ENCODE measurements at regions not wholly inside any gene's neighbourhood (a gene's known extent, or its start where the extent isn't known, plus 50 kb on each side); places are given as distances from the start of the nearest gene placed in this dataset.

DNA sequence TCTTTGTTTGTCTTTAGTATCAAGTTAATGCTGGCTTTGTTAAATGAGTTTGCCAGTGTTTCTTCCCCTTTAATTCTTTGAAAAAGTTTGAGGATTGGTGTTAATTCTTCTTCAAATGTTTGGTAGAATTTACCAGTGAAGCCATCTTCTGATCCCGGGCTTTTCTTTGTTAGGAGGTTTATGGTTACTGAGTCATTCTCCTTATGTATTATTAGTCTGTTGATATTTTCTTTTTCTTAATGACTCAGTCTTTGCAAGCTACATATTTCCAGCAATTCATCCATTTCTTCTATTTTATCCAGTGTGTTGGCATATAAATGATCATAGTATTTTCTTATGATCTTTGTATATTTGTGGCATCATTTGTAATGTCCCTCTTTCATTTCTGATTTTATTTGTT lies 74.5 kb upstream of the SPINK5 start:
- H3K79me2 ChIP-seq (ENCODE audit: control insufficient read depth, insufficient read depth, low read length, unreplicated experiment) = no peaks in the 10 kb centered on the region
- no peak overlapping the region for H2AFZ ChIP-seq (ENCODE audit: low read length, unreplicated experiment)
- no peak overlapping the region for H3K27ac ChIP-seq (ENCODE audit: low read depth, low read length)
- H3K4me1 ChIP-seq (ENCODE audit: control insufficient read depth, insufficient read depth, low read length, unreplicated experiment) = no peaks in the 10 kb centered on the region
- no peak overlapping the region for H3K4me3 ChIP-seq (ENCODE audit: low read depth, low read length)
- no peaks in the 10 kb centered on the region for H3K36me3 ChIP-seq (ENCODE audit: insufficient read depth, low read length)
- H3K27me3 ChIP-seq (ENCODE audit: insufficient read depth, low read length) = no peaks in the 10 kb centered on the region; the same call in 1 of the 2 replicates

DNA sequence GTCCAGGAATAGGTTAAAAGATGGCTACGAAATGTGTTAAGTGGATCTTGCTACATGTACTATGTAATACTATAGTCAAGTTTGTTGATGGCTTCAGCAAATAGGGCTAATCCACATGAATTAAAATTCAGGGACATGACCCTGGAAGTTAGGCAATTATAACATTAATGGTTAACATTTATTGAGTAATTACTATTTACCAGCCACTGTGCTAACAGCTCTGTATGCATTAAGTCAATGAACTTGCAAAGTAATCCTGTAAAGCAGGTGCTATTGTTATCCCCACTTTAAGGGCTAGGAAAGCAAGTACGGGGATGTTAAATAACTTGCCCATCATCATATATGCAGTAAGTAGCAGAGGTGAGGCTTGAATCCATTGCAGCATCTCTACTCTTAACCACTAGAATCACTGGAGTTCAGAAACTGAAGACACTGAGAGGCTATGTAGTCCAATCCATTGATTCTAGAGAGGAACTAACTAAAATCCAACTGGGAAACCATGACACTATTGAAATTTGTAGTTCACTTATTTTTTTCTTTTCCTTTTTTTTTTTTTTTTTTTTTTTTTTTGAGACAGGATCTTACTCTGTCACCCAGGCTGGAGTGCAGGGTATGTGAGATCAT lies 77.5 kb upstream of the SPINK5 start:
- Histone ChIP-seq H3K4me3 (ENCODE audit: low read depth, low read length) (no peak overlapping the region), H2AFZ (ENCODE audit: low read length, unreplicated experiment) (no peak overlapping the region), H3K27ac (ENCODE audit: low read depth, low read length) (no peak overlapping the region), H3K4me1 (ENCODE audit: control insufficient read depth, insufficient read depth, low read length, unreplicated experiment) (no peaks in the 10 kb centered on the region), H3K27me3 (ENCODE audit: insufficient read depth, low read length) (no peaks in the 10 kb centered on the region; the same call in 1 of the 2 replicates), H3K36me3 (ENCODE audit: insufficient read depth, low read length) (no peaks in the 10 kb centered on the region), H3K79me2 (ENCODE audit: control insufficient read depth, insufficient read depth, low read length, unreplicated experiment) (no peaks in the 10 kb centered on the region)

DNA sequence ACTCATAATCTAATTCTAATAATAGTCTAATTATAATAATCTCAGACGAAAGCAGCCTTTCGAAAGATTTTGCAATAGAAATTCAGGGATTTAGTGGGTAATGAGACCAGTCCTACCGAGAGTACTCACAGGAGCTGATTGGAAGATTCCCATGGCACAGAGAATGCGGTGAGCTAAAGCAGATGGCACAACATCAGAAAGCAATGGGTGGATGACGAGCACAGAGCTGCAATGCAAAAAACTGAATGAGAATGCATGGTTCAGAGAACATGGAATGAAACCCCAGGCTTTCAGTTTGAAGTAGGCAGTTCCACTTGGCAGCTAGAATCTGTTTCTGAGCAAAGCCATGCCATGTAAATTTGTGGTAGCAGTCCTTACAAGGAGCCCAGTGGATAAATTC lies 78.2 kb upstream of the SPINK5 start:
- H3K4me1 ChIP-seq (ENCODE audit: control insufficient read depth, insufficient read depth, low read length, unreplicated experiment) = no peaks in the 10 kb centered on the region
- no peaks in the 10 kb centered on the region; the same call in 1 of the 2 replicates for H3K27me3 ChIP-seq (ENCODE audit: insufficient read depth, low read length)
- H3K27ac ChIP-seq (ENCODE audit: low read depth, low read length) = no peak overlapping the region
- no peaks in the 10 kb centered on the region for H3K36me3 ChIP-seq (ENCODE audit: insufficient read depth, low read length)
- H3K79me2 ChIP-seq (ENCODE audit: control insufficient read depth, insufficient read depth, low read length, unreplicated experiment) = no peaks in the 10 kb centered on the region
- no peak overlapping the region for H2AFZ ChIP-seq (ENCODE audit: low read length, unreplicated experiment)
- no peak overlapping the region for H3K4me3 ChIP-seq (ENCODE audit: low read depth, low read length)

DNA sequence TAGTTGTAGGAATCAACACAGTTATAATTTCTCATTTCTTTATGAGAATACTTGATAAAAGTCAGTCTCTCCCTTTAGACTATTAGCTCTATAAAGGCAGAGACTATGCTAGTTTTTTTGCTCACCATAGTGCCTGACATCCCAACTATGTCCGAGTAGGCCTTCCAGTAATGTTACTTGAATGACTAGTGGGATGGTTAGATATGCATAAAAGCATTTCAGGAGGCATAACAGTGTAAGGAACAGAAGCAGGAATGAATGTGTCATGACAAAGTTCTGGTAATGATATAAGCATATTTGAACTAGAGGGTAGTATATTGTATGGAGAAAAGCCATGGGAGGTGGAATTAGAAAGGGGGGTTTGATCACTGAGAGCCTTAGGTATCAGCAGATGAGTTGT lies 77.4 kb upstream of the C5orf46 start:
- Histone ChIP-seq H3K79me2 (ENCODE audit: control insufficient read depth, insufficient read depth, low read length, unreplicated experiment) (no peaks in the 10 kb centered on the region), H3K36me3 (ENCODE audit: insufficient read depth, low read length) (no peaks in the 10 kb centered on the region), H2AFZ (ENCODE audit: low read length, unreplicated experiment) (no peak overlapping the region), H3K4me1 (ENCODE audit: control insufficient read depth, insufficient read depth, low read length, unreplicated experiment) (no peaks in the 10 kb centered on the region), H3K4me3 (ENCODE audit: low read depth, low read length) (no peak overlapping the region), H3K27me3 (ENCODE audit: insufficient read depth, low read length) (no peaks in the 10 kb centered on the region; the same call in 1 of the 2 replicates), H3K27ac (ENCODE audit: low read depth, low read length) (no peak overlapping the region)

DNA sequence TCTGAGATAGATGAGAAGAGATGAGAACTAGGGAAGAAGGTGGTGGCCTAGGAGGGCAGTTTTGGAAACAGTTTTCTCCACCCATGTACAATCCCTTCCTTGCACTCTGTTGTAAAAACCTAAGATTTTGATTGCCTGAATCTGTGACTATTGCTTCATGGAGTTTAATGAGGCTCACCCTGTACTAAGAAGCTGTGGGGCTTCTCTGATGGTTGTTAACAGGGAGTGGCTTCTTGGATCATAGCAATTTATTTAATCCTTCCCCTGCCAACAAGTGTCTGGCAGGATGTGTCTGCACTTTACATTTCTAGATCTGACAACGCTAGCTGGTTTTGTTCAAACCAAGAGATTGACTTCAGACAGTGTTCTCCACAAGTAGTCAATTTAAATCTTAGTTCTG lies 74.7 kb upstream of the C5orf46 start:
- H3K79me2 ChIP-seq (ENCODE audit: control insufficient read depth, insufficient read depth, low read length, unreplicated experiment) = no peaks in the 10 kb centered on the region
- H3K36me3 ChIP-seq (ENCODE audit: insufficient read depth, low read length) = no peaks in the 10 kb centered on the region
- H3K4me3 ChIP-seq (ENCODE audit: low read depth, low read length) = no peak overlapping the region
- no peak overlapping the region for H3K27ac ChIP-seq (ENCODE audit: low read depth, low read length)
- no peak overlapping the region for H2AFZ ChIP-seq (ENCODE audit: low read length, unreplicated experiment)
- H3K27me3 ChIP-seq (ENCODE audit: insufficient read depth, low read length) = no peaks in the 10 kb centered on the region; the same call in 1 of the 2 replicates
- no peaks in the 10 kb centered on the region for H3K4me1 ChIP-seq (ENCODE audit: control insufficient read depth, insufficient read depth, low read length, unreplicated experiment)

DNA sequence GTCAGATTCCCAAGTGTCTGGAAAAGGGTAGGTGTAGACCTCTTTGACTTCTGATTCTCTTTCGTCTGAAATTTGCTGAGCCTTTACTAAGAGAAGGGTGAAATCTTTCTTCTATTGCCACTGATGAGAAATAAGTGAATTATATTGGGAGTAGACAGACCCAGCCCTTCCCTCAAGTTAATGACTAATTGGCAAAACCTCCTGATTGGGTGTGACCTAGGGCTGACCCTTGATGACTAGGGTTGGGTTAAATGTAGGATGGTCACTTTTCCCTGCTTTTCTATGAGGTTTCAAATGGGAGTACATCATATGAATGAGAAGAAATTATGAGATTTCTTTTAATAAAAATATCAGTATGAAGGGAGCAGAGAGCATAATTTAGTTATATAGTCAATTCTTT lies 73.4 kb upstream of the C5orf46 start:
- H3K27ac ChIP-seq (ENCODE audit: low read depth, low read length) = no peak overlapping the region
- no peaks in the 10 kb centered on the region for H3K79me2 ChIP-seq (ENCODE audit: control insufficient read depth, insufficient read depth, low read length, unreplicated experiment)
- H3K36me3 ChIP-seq (ENCODE audit: insufficient read depth, low read length) = no peaks in the 10 kb centered on the region
- no peaks in the 10 kb centered on the region for H3K4me1 ChIP-seq (ENCODE audit: control insufficient read depth, insufficient read depth, low read length, unreplicated experiment)
- no peak overlapping the region for H2AFZ ChIP-seq (ENCODE audit: low read length, unreplicated experiment)
- no peak overlapping the region for H3K4me3 ChIP-seq (ENCODE audit: low read depth, low read length)
- H3K27me3 ChIP-seq (ENCODE audit: insufficient read depth, low read length) = no peaks in the 10 kb centered on the region

DNA sequence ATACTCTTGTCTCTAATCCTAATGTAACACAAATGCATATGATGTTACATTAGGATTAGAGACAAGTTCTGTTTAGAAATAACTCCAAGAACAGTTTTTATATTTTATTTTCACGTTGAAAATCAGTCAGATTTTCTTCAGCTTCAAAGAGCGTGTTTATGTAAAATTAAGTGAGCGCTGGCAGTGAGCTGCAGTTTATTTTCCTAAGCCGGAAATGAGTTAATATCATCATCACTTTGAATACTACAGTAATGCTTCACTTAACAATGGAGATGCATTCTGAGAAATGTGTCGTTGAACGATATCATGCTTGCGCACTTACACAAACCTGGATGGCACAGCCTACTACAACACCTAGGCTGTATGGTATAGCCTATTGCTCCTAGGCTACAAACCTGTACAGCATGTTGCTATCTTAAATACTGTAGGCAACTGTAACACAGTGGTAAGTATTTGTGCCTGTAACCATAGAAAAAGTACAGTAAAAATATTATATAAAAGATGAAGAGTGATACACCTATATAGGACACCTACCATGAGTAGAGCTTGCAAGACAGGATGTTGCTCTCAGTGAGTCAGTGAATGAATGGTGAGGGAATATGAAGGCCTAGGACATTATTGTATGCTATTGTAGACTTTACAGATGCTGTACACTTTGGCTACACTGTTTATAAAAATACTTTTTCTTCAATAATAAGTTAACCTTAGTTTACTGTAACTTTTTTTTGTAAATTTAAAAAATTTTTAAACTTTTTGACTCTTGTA lies 65.9 kb upstream of the C5orf46 start:
- no peak overlapping the region for H2AFZ ChIP-seq (ENCODE audit: low read length, unreplicated experiment)
- H3K4me1 ChIP-seq (ENCODE audit: control insufficient read depth, insufficient read depth, low read length, unreplicated experiment) = peaks cover 5% of the 10 kb centered on the region
- no peaks in the 10 kb centered on the region for H3K79me2 ChIP-seq (ENCODE audit: control insufficient read depth, insufficient read depth, low read length, unreplicated experiment)
- H3K4me3 ChIP-seq (ENCODE audit: low read depth, low read length) = no peak overlapping the region
- no peaks in the 10 kb centered on the region for H3K36me3 ChIP-seq (ENCODE audit: insufficient read depth, low read length)
- H3K27me3 ChIP-seq (ENCODE audit: insufficient read depth, low read length) = no peaks in the 10 kb centered on the region
- H3K27ac ChIP-seq (ENCODE audit: low read depth, low read length) = no peak overlapping the region

DNA sequence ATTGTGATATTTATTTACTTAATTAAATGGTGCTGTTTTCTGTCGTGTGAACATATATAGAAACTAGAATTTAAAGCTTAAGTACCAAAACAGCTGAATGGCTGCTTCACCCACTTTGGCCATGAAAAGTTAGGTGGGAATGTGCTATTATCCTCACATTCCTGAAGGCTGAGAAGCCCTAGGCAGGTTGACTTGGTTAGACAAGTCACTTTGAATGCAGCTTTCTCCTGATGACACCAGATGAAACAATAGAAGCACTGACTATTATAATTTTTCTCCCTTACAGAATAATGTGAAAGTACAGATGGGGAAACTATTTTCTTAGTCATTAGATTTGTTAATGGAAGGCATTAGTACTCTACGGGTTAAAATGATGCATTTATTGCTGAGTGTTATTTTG lies 65.1 kb upstream of the C5orf46 start:
- no peaks in the 10 kb centered on the region for H3K36me3 ChIP-seq (ENCODE audit: insufficient read depth, low read length)
- H3K4me1 ChIP-seq (ENCODE audit: control insufficient read depth, insufficient read depth, low read length, unreplicated experiment) = peaks cover 5% of the 10 kb centered on the region
- H2AFZ ChIP-seq (ENCODE audit: low read length, unreplicated experiment) = no peak overlapping the region
- H3K79me2 ChIP-seq (ENCODE audit: control insufficient read depth, insufficient read depth, low read length, unreplicated experiment) = no peaks in the 10 kb centered on the region
- H3K27me3 ChIP-seq (ENCODE audit: insufficient read depth, low read length) = peaks cover 5% of the 10 kb centered on the region; the same call in 1 of the 2 replicates
- no peak overlapping the region for H3K4me3 ChIP-seq (ENCODE audit: low read depth, low read length)
- H3K27ac ChIP-seq (ENCODE audit: low read depth, low read length) = no peak overlapping the region

DNA sequence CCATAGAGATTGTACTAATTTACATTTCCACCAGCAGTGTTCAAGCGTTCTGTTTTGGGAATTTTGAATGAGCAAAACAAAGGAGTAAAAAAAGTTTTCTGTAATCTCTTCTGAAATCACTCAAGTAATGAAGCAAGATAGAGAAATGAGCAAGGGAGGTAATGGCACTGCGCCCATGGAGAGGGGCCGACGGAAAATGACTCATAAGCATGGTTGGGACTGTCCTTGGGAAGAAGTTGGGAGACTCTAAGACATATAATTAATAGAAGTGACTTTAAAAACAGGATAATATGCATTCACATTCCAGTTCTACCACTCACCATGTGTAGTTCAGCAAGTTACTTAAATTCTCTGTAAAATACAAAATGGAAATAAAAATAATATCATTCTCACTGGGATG lies 62.5 kb upstream of the C5orf46 start:
- no peak overlapping the region; the same call in 1 of the 2 replicates for H3K27ac ChIP-seq (ENCODE audit: low read depth, low read length)
- no peak overlapping the region for H2AFZ ChIP-seq (ENCODE audit: low read length, unreplicated experiment)
- H3K4me1 ChIP-seq (ENCODE audit: control insufficient read depth, insufficient read depth, low read length, unreplicated experiment) = peaks cover 5% of the 10 kb centered on the region
- H3K79me2 ChIP-seq (ENCODE audit: control insufficient read depth, insufficient read depth, low read length, unreplicated experiment) = no peaks in the 10 kb centered on the region
- no peaks in the 10 kb centered on the region for H3K36me3 ChIP-seq (ENCODE audit: insufficient read depth, low read length)
- H3K4me3 ChIP-seq (ENCODE audit: low read depth, low read length) = no peak overlapping the region
- peaks cover 6% of the 10 kb centered on the region; the same call in 1 of the 2 replicates for H3K27me3 ChIP-seq (ENCODE audit: insufficient read depth, low read length)

DNA sequence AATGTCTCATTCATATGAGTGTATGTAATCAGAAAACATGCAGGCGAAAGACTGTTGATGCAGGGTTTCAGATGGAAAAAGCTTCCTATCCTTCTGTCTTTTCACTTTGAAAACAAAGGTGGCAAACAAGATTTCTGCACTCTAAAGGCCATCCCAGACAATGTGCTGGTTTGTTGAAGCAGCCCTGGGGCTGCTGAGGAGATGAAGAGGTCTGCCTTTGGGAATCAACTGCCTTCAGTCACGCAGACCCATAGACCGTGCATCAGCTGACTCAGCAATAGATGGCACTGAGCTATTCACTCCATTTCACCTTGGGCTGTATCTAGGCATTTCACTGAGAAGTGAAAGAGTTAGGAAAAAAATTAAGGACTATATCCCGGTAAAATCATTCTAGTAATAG lies 60.5 kb upstream of the C5orf46 start:
- Histone ChIP-seq H3K4me1 (ENCODE audit: control insufficient read depth, insufficient read depth, low read length, unreplicated experiment) (peaks cover 5% of the 10 kb centered on the region), H2AFZ (ENCODE audit: low read length, unreplicated experiment) (no peak overlapping the region), H3K4me3 (ENCODE audit: low read depth, low read length) (no peak overlapping the region)

DNA sequence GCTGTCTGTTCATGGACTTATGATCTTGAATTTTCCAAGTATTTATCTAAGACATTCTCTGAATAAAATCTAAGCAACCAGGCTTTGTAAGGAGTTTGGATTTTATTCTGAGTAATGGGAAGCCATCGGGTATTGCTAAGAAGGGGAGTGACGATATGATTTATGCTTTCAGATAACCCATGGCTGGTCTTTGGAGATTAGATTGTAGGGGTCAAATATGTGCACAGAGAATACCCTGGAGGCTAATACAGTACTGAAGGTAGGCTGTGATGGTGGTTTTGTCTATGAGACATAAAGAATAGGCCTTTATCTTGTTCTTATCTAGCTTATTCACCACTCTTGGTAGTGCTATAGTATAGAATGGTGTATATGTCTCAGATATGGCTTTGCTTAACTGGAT lies 60.0 kb upstream of the C5orf46 start:
- no peak overlapping the region for H3K27ac ChIP-seq (ENCODE audit: low read depth, low read length)
- no peaks in the 10 kb centered on the region for H3K36me3 ChIP-seq (ENCODE audit: insufficient read depth, low read length)
- peaks cover 12% of the 10 kb centered on the region; the same call in 1 of the 2 replicates for H3K27me3 ChIP-seq (ENCODE audit: insufficient read depth, low read length)
- H2AFZ ChIP-seq (ENCODE audit: low read length, unreplicated experiment) = no peak overlapping the region
- peaks cover 5% of the 10 kb centered on the region for H3K4me1 ChIP-seq (ENCODE audit: control insufficient read depth, insufficient read depth, low read length, unreplicated experiment)
- no peak overlapping the region for H3K4me3 ChIP-seq (ENCODE audit: low read depth, low read length)
- no peaks in the 10 kb centered on the region for H3K79me2 ChIP-seq (ENCODE audit: control insufficient read depth, insufficient read depth, low read length, unreplicated experiment)

More for the DNA sequence above, 60.5 kb upstream of the C5orf46 start:
- Histone ChIP-seq H3K27ac (ENCODE audit: low read depth, low read length) (no peak overlapping the region), H3K79me2 (ENCODE audit: control insufficient read depth, insufficient read depth, low read length, unreplicated experiment) (no peaks in the 10 kb centered on the region), H3K27me3 (ENCODE audit: insufficient read depth, low read length) (peaks cover 11% of the 10 kb centered on the region; the same call in 1 of the 2 replicates), H3K36me3 (ENCODE audit: insufficient read depth, low read length) (no peaks in the 10 kb centered on the region)
